ENCODE measurements at regions not wholly inside any gene's neighbourhood (a gene's known extent, or its start where the extent isn't known, plus 50 kb on each side); places are given as distances from the start of the nearest gene placed in this dataset.

- TF ChIP-seq CTCF (IDR thresholded peaks at IDR 0.05; ENCODE audit: low read depth, low read length) (no peak), EZH2phosphoT487 (IDR thresholded peaks at IDR 0.05; ENCODE audit: low read depth) (no peak)
Observed at GRCh38 chr10:64855941-64856340, 1334.7 kb downstream of the REEP3 start.
